ENCODE measurements at regions not wholly inside any gene's neighbourhood (a gene's known extent, or its start where the extent isn't known, plus 50 kb on each side); places are given as distances from the start of the nearest gene placed in this dataset.

DNA sequence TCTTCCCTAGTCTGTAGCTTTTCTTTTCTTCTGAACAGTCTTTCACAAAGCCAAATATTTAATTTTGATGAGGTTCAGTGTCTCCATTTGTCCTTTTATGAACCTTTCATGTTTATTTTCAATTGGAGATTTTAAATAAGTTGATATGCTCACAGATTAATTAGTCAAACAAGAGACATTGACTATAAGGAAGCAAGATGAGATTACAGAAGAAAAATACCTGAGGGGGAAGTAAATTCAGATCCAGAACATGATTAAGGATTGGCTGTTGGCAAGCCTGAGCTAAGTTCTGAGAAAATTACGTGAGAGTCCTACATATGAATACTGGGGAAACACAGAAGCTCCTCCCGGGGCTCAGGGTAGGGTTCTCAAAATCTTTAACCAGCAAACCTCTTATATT lies 1039.8 kb upstream of the SEMA6A start:
- TF ChIP-seq, protein P1, sequence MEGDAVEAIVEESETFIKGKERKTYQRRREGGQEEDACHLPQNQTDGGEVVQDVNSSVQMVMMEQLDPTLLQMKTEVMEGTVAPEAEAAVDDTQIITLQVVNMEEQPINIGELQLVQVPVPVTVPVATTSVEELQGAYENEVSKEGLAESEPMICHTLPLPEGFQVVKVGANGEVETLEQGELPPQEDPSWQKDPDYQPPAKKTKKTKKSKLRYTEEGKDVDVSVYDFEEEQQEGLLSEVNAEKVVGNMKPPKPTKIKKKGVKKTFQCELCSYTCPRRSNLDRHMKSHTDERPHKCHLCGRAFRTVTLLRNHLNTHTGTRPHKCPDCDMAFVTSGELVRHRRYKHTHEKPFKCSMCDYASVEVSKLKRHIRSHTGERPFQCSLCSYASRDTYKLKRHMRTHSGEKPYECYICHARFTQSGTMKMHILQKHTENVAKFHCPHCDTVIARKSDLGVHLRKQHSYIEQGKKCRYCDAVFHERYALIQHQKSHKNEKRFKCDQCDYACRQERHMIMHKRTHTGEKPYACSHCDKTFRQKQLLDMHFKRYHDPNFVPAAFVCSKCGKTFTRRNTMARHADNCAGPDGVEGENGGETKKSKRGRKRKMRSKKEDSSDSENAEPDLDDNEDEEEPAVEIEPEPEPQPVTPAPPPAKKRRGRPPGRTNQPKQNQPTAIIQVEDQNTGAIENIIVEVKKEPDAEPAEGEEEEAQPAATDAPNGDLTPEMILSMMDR (IDR thresholded peaks at IDR 0.05; ENCODE audit: low read depth, low read length) = no peak
- no peak for TF ChIP-seq EZH2phosphoT487 (IDR thresholded peaks at IDR 0.05; ENCODE audit: low read depth)

Data from OCI-LY3 (cell line).